Tibial nerve (tissue), 3 donors: ENCODE measurements at regions not wholly inside any gene's neighbourhood (a gene's known extent, or its start where the extent isn't known, plus 50 kb on each side); places are given as distances from the start of the nearest gene placed in this dataset.

Source experiments
- CTCF ChIP-seq, 5 experiments: fragments of 200-600 bp in 3 of 5; fragments of 450-650 bp in 2 of 5; sonication (generic) in 3 of 5; IDR thresholded peaks; one replicate each; pipeline ENCODE4 v1.5.1; 2016 to 2019; ENCODE audit warnings: antibody characterized with exemption in 5 of 5, mild to moderate bottlenecking in 3 of 5, moderate library complexity in 2 of 5
- POLR2A ChIP-seq, 2 donors: fragments of 450-650 bp; IDR thresholded peaks; one replicate each; pipeline ENCODE4 v1.6.1; 2017; ENCODE audit warnings: antibody characterized with exemption in 2 of 2, mild to moderate bottlenecking in 2 of 2, moderate library complexity in 2 of 2

GRCh38 chr16:55385359-55385758, 61.4 kb downstream of the IRX6 start:
- no peak for TF ChIP-seq POLR2A (IDR thresholded peaks at IDR 0.05)
- TF ChIP-seq CTCF (IDR thresholded peaks at IDR 0.05): no peak
